ENCODE measurements at regions not wholly inside any gene's neighbourhood (a gene's known extent, or its start where the extent isn't known, plus 50 kb on each side); places are given as distances from the start of the nearest gene placed in this dataset.

- DNase-seq: no peak
These were observed 1173.8 kb downstream of the NLGN4X start for GRCh38 chrX:5054852-5055251.

- DNase-seq: no peak
These were observed 1176.7 kb downstream of the NLGN4X start for GRCh38 chrX:5051831-5052491.

- no peak for DNase-seq
These were observed 1186.1 kb downstream of the NLGN4X start for GRCh38 chrX:5042563-5042962.

- DNase-seq: no peak
These were observed 1196.9 kb downstream of the NLGN4X start for GRCh38 chrX:5031792-5032191.

- DNase-seq: no peak
These were observed 1213.2 kb downstream of the NLGN4X start for GRCh38 chrX:5015451-5015850.

- no peak for DNase-seq
These were observed 1233.8 kb downstream of the NLGN4X start for GRCh38 chrX:4994855-4995254.

GRCh38 chrX:4978613-4979012 lies 1250.1 kb downstream of the NLGN4X start:
- no peak for DNase-seq

GRCh38 chrX:4971646-4972045 lies 1257.0 kb downstream of the NLGN4X start:
- no peak for DNase-seq

GRCh38 chrX:4964112-4964511 lies 1250.7 kb upstream of the PRKX start:
- DNase-seq: no peak

- no peak for DNase-seq
These were observed 1250.0 kb upstream of the PRKX start for GRCh38 chrX:4963432-4963831.

GRCh38 chrX:4944767-4945166 lies 1231.3 kb upstream of the PRKX start:
- no peak for DNase-seq

- no peak for DNase-seq
These were observed 1222.9 kb upstream of the PRKX start for GRCh38 chrX:4936315-4936714.

- DNase-seq: no peak
These were observed 1222.4 kb upstream of the PRKX start for GRCh38 chrX:4935846-4936245.

GRCh38 chrX:4935401-4935800 lies 1222.0 kb upstream of the PRKX start:
- DNase-seq: no peak

- DNase-seq: no peak
These were observed 1219.3 kb upstream of the PRKX start for GRCh38 chrX:4932790-4933189.

GRCh38 chrX:4930426-4930825 lies 1217.0 kb upstream of the PRKX start:
- no peak for DNase-seq

- no peak for DNase-seq
These were observed 1212.5 kb upstream of the PRKX start for GRCh38 chrX:4925911-4926310.

- DNase-seq: no peak
These were observed 1195.9 kb upstream of the PRKX start for GRCh38 chrX:4909348-4909747.

- DNase-seq: no peak
These were observed 1192.1 kb upstream of the PRKX start for GRCh38 chrX:4905576-4905975.

- no peak for DNase-seq
These were observed 1167.8 kb upstream of the PRKX start for GRCh38 chrX:4881277-4881676.

- no peak for DNase-seq
These were observed 1165.2 kb upstream of the PRKX start for GRCh38 chrX:4878640-4879039.

- DNase-seq: no peak
These were observed 1162.8 kb upstream of the PRKX start for GRCh38 chrX:4876268-4876667.

GRCh38 chrX:4851534-4851933 lies 1138.1 kb upstream of the PRKX start:
- DNase-seq: no peak

GRCh38 chrX:4850312-4850711 lies 1136.9 kb upstream of the PRKX start:
- no peak for DNase-seq

- DNase-seq: no peak
These were observed 1130.9 kb upstream of the PRKX start for GRCh38 chrX:4844376-4844775.
